Keratinocyte (primary cell): ENCODE measurements at regions not wholly inside any gene's neighbourhood (a gene's known extent, or its start where the extent isn't known, plus 50 kb on each side); places are given as distances from the start of the nearest gene placed in this dataset.

ENCODE experiments used
- DNase-seq: peaks from one replicate; pipeline ENCODE4 v3.0.0-alpha.2; 2011; ENCODE audit warnings: low read depth, missing footprints, low spot score
- FAIRE-seq: peaks from 2 replicates; lab custom pipeline; 2011; peaks lifted over from hg19 to GRCh38; lab: Jason Lieb, UNC
- H2AFZ ChIP-seq: 2 replicates; pipeline ENCODE4 v1.6.0; 2012; ENCODE audit warnings: low read length, control low read depth, inconsistent platforms; ENCODE audit not compliant: control insufficient read depth
- H3K27ac ChIP-seq: 2 replicates; pipeline ENCODE4 v1.5.1; 2011; ENCODE audit warnings: low read length; ENCODE audit not compliant: control insufficient read depth, insufficient read depth
- H3K27me3 ChIP-seq: 3 replicates; pipeline ENCODE4 v1.6.0; 2011; ENCODE audit warnings: low read length; ENCODE audit not compliant: control insufficient read depth, insufficient read depth; ENCODE audit errors: extremely low read depth
- H3K36me3 ChIP-seq, 2 experiments: 2 replicates in 1 of 2; 3 replicates in 1 of 2; pipeline ENCODE4 v1.5.1; 2011; ENCODE audit warnings: low read length in 2 of 2, mild to moderate bottlenecking in 1 of 2; ENCODE audit not compliant: control insufficient read depth in 2 of 2, insufficient read depth in 2 of 2; ENCODE audit errors: extremely low read depth in 1 of 2
- H3K4me1 ChIP-seq: 3 replicates; pipeline ENCODE4 v1.5.1; 2011; ENCODE audit warnings: low read length; ENCODE audit not compliant: control insufficient read depth, insufficient read depth; ENCODE audit errors: extremely low read depth
- H3K4me2 ChIP-seq: 3 replicates; pipeline ENCODE4 v1.6.0; 2011; ENCODE audit warnings: low read depth, low read length; ENCODE audit not compliant: control insufficient read depth, insufficient read depth; ENCODE audit errors: extremely low read depth
- H3K4me3 ChIP-seq, 3 experiments: fragments of 200-600 bp in 1 of 3; sonication (generic) in 1 of 3; 2 replicates in 2 of 3; 3 replicates in 1 of 3; pipeline ENCODE4 v1.5.1; 2011 to 2016; ENCODE audit warnings: low read length in 3 of 3, mild to moderate bottlenecking in 3 of 3, control low read depth in 2 of 3, inconsistent platforms in 1 of 3, low read depth in 1 of 3, mixed read lengths in 1 of 3, mixed run types in 1 of 3, moderate library complexity in 1 of 3; ENCODE audit not compliant: control insufficient read depth in 2 of 3, insufficient read depth in 2 of 3; ENCODE audit errors: extremely low read depth in 1 of 3
- H3K79me2 ChIP-seq: 2 replicates; pipeline ENCODE4 v1.6.0; 2012; ENCODE audit warnings: low read length; ENCODE audit not compliant: control insufficient read depth, insufficient read depth
- H3K9ac ChIP-seq: 3 replicates; pipeline ENCODE4 v1.6.0; 2011; ENCODE audit warnings: low read length; ENCODE audit not compliant: control insufficient read depth, insufficient read depth; ENCODE audit errors: extremely low read depth
- H3K9me1 ChIP-seq: 3 replicates; pipeline ENCODE4 v1.6.0; 2011; ENCODE audit warnings: low read length; ENCODE audit not compliant: control insufficient read depth, insufficient read depth; ENCODE audit errors: extremely low read depth
- H3K9me3 ChIP-seq: 2 replicates; pipeline ENCODE4 v1.5.1; 2012; ENCODE audit warnings: low read depth, low read length; ENCODE audit not compliant: control insufficient read depth
- H4K20me1 ChIP-seq: 3 replicates; pipeline ENCODE4 v1.6.0; 2011; ENCODE audit warnings: low read length; ENCODE audit not compliant: control insufficient read depth, insufficient read depth; ENCODE audit errors: extremely low read depth
- EZH2 ChIP-seq: IDR thresholded peaks from one replicate; pipeline ENCODE4 v1.6.1; 2012; ENCODE audit warnings: inconsistent platforms, mild to moderate bottlenecking, low read length, moderate library complexity
- dilution Hi-C: fragments of 300-500 bp; cut with MboI; formaldehyde crosslinking; loops from one replicate; pipeline ENCODE4 v1.7.0; 2020; ENCODE audit warnings: low sequenced_read_pairs; ENCODE audit not compliant: extremely low pct_ligation_motif_present
- TF ChIP-seq, protein P1 (sequence below), 3 experiments: IDR thresholded peaks in 1 of 3; conservative IDR thresholded peaks in 1 of 3; optimal IDR thresholded peaks in 1 of 3; 2 replicates in 2 of 3; 3 replicates in 1 of 3; pipeline versions ENCODE3 to v1.5.1; 2011; ENCODE audit warnings: low read length in 3 of 3, mild to moderate bottlenecking in 3 of 3, moderate library complexity in 2 of 3, control low read depth in 1 of 3, inconsistent platforms in 1 of 3; ENCODE audit not compliant: insufficient read depth in 2 of 3; ENCODE audit errors: extremely low read depth in 1 of 3

DNA sequence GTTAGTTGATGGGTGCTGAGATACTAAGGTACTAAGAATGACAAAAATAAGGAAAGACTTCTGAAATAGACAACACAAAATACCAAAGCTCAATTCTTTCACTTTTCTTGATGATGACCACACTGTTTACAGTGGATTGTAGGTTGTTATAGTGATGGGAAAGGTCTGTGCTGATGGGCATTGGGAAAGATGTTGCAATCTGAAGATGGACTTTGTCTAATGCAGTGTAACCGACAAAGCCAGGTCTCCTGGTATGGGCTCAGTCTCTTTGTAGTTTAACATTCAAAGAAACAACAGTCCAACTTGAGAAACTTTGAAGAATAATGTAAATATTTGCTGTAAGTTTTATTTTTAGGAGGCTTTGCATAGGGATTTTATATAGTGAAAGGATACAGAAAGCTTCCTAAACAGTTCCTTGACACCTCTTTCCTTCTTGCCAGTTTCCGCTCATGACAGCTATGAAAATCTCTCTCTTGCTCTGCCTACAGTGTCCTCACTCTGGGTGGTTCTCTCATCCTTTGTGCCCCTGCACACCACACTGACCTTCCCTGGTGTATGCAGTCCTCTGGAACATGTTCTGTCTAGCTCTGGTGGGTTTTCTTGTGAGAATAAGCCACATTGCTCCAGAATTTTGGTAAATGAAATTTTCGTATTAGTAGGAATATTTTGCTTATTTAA is 172.2 kb downstream of the KCNRG start:
- dilution Hi-C loops, result no loop called here
- no peak for TF ChIP-seq EZH2
- TF ChIP-seq, protein P1, sequence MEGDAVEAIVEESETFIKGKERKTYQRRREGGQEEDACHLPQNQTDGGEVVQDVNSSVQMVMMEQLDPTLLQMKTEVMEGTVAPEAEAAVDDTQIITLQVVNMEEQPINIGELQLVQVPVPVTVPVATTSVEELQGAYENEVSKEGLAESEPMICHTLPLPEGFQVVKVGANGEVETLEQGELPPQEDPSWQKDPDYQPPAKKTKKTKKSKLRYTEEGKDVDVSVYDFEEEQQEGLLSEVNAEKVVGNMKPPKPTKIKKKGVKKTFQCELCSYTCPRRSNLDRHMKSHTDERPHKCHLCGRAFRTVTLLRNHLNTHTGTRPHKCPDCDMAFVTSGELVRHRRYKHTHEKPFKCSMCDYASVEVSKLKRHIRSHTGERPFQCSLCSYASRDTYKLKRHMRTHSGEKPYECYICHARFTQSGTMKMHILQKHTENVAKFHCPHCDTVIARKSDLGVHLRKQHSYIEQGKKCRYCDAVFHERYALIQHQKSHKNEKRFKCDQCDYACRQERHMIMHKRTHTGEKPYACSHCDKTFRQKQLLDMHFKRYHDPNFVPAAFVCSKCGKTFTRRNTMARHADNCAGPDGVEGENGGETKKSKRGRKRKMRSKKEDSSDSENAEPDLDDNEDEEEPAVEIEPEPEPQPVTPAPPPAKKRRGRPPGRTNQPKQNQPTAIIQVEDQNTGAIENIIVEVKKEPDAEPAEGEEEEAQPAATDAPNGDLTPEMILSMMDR (optimal IDR thresholded peaks at IDR 0.05 in 1 of 3, IDR thresholded peaks at IDR 0.05 in 1 of 3, conservative IDR thresholded peaks at IDR 0.05 in 1 of 3; ENCODE audit: extremely low read depth in 1 of 3, insufficient read depth in 2 of 3, low read length in 3 of 3), result no peak
- no peak overlapping the region for H3K4me3 ChIP-seq

DNA sequence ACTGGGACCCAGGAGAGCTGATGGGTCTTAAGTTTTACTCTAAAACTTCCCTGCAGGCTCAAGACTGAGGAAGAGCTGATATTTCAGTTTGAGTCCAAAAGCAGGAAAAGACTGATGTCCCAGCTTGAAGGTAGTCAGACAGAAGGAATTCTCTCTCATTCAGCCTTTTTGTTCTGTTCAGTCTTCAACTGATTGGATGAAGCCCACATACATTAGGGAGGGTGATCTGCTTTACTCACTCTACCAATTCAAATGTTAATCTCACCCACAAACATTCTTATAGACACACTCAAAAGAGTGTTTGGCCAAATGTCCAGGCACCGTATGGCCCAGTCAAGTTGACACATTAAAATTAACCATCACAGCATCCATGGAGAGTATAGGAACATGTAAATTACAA is 173.5 kb downstream of the KCNRG start:
- H3K27ac ChIP-seq, result no peak overlapping the region
- H3K9ac ChIP-seq, result no peak overlapping the region
- dilution Hi-C loops, result no loop called here
- H3K4me3 ChIP-seq, result no peak overlapping the region
- DNase-seq (no peak), FAIRE-seq (no peak)
- no peaks in the 10 kb centered on the region for H3K79me2 ChIP-seq
- peaks cover 5% of the 10 kb centered on the region for H3K27me3 ChIP-seq
- TF ChIP-seq, protein P1 (optimal IDR thresholded peaks at IDR 0.05 in 1 of 3, IDR thresholded peaks at IDR 0.05 in 1 of 3, conservative IDR thresholded peaks at IDR 0.05 in 1 of 3; ENCODE audit: extremely low read depth in 1 of 3, insufficient read depth in 2 of 3, low read length in 3 of 3), result no peak
- TF ChIP-seq EZH2, result no peak
- H3K9me3 ChIP-seq, result no peaks in the 10 kb centered on the region
- no peak overlapping the region for H2AFZ ChIP-seq
- no peaks in the 10 kb centered on the region for H4K20me1 ChIP-seq
- no peak overlapping the region for H3K4me2 ChIP-seq
- peaks cover 3% of the 10 kb centered on the region for H3K4me1 ChIP-seq
- no peaks in the 10 kb centered on the region for H3K36me3 ChIP-seq
- no peaks in the 10 kb centered on the region for H3K9me1 ChIP-seq

More for the DNA sequence above, 172.2 kb downstream of the KCNRG start:
- Histone ChIP-seq H3K36me3 (no peaks in the 10 kb centered on the region), H3K27me3 (peaks cover 5% of the 10 kb centered on the region), H3K79me2 (no peaks in the 10 kb centered on the region), H4K20me1 (no peaks in the 10 kb centered on the region), H3K4me2 (no peak overlapping the region), H3K9me3 (no peaks in the 10 kb centered on the region), H2AFZ (no peak overlapping the region), H3K9ac (no peak overlapping the region), H3K27ac (no peak overlapping the region), H3K4me1 (peaks cover 3% of the 10 kb centered on the region), H3K9me1 (no peaks in the 10 kb centered on the region)
- DNase-seq, result no peak
- FAIRE-seq, result no peak
